Trophoblast cell (in vitro differentiated cells and primary cell): ENCODE measurements at regions not wholly inside any gene's neighbourhood (a gene's known extent, or its start where the extent isn't known, plus 50 kb on each side); places are given as distances from the start of the nearest gene placed in this dataset.
"Not testable (repeated sequence)": the region's sequence is repeated elsewhere in the genome, so short reads cannot be mapped to it uniquely, and the experiment has no call there.

Experiments used
- DNase-seq, 2 donors: peaks; one replicate each; pipeline ENCODE4 v3.0.0-alpha.2; 2016
- H2AFZ ChIP-seq: 2 replicates; pipeline ENCODE4 v1.6.1; 2013; ENCODE audit warnings: low read length, moderate library complexity, mild to moderate bottlenecking; ENCODE audit not compliant: insufficient read depth, poor library complexity
- H2AK5ac ChIP-seq: 2 replicates; pipeline ENCODE4 v1.6.1; 2013; ENCODE audit warnings: mild to moderate bottlenecking, low read length
- H2BK120ac ChIP-seq: 2 replicates; pipeline ENCODE4 v1.6.1; 2013; ENCODE audit warnings: low read length, mild to moderate bottlenecking, moderate library complexity; ENCODE audit not compliant: insufficient read depth, poor library complexity
- H2BK12ac ChIP-seq: 2 replicates; pipeline ENCODE4 v1.6.1; 2013; ENCODE audit warnings: mild to moderate bottlenecking, low read length, moderate library complexity
- H2BK5ac ChIP-seq: 2 replicates; pipeline ENCODE4 v1.6.1; 2013; ENCODE audit warnings: low read length, low read depth, moderate library complexity, mild to moderate bottlenecking; ENCODE audit not compliant: poor library complexity
- H3K14ac ChIP-seq: 2 replicates; pipeline ENCODE4 v1.6.1; 2013; ENCODE audit warnings: mild to moderate bottlenecking, low read length
- H3K18ac ChIP-seq: 2 replicates; pipeline ENCODE4 v1.6.1; 2013; ENCODE audit warnings: mild to moderate bottlenecking, low read length
- H3K23ac ChIP-seq: 2 replicates; pipeline ENCODE4 v1.6.1; 2013; ENCODE audit warnings: low read length
- H3K27ac ChIP-seq: 2 replicates; pipeline ENCODE4 v1.5.1; 2013; ENCODE audit warnings: low read depth, mild to moderate bottlenecking, inconsistent platforms, low read length, moderate library complexity
- H3K27me3 ChIP-seq: 2 replicates; pipeline ENCODE4 v1.6.1; 2013; ENCODE audit warnings: inconsistent platforms, mild to moderate bottlenecking, low read length, moderate library complexity; ENCODE audit not compliant: insufficient read depth
- H3K36me3 ChIP-seq, 2 experiments: 1 replicate in 1 of 2; 2 replicates in 1 of 2; pipeline ENCODE4 v1.6.1; 2013; ENCODE audit warnings: low read length in 2 of 2, mild to moderate bottlenecking in 2 of 2, moderate library complexity in 1 of 2; ENCODE audit not compliant: insufficient read depth in 2 of 2, control insufficient read depth in 1 of 2
- H3K4ac ChIP-seq: 2 replicates; pipeline ENCODE4 v1.6.1; 2013; ENCODE audit warnings: low read depth, mild to moderate bottlenecking, low read length, moderate library complexity
- H3K4me1 ChIP-seq, 2 experiments: 1 replicate in 1 of 2; 2 replicates in 1 of 2; pipeline ENCODE4 v1.6.1; 2013; ENCODE audit warnings: low read length in 2 of 2, mild to moderate bottlenecking in 2 of 2, moderate library complexity in 1 of 2; ENCODE audit not compliant: insufficient read depth in 2 of 2, control insufficient read depth in 1 of 2
- H3K4me2 ChIP-seq: 2 replicates; pipeline ENCODE4 v1.6.1; 2013; ENCODE audit warnings: inconsistent platforms, mild to moderate bottlenecking, low read length, moderate library complexity
- H3K4me3 ChIP-seq: 2 replicates; pipeline ENCODE4 v1.5.1; 2013; ENCODE audit warnings: mild to moderate bottlenecking, low read depth, low read length, inconsistent platforms
- H3K79me1 ChIP-seq: one replicate; pipeline ENCODE4 v1.6.1; 2013; ENCODE audit warnings: low read length
- H3K79me2 ChIP-seq: 2 replicates; pipeline ENCODE4 v1.6.1; 2013; ENCODE audit warnings: low read length, mild to moderate bottlenecking; ENCODE audit not compliant: control insufficient read depth, insufficient read depth, poor library complexity
- H3K9ac ChIP-seq: 2 replicates; pipeline ENCODE4 v1.6.1; 2013; ENCODE audit warnings: mild to moderate bottlenecking, low read length
- H3K9me3 ChIP-seq: 2 replicates; pipeline ENCODE4 v1.6.1; 2013; ENCODE audit warnings: low read depth, mild to moderate bottlenecking, control low read depth, inconsistent platforms, low read length; ENCODE audit not compliant: insufficient read depth
- H4K12ac ChIP-seq: 2 replicates; pipeline ENCODE4 v1.6.1; 2013; ENCODE audit warnings: low read depth, mild to moderate bottlenecking, low read length, moderate library complexity
- H4K8ac ChIP-seq: 2 replicates; pipeline ENCODE4 v1.6.1; 2013; ENCODE audit warnings: low read depth, mild to moderate bottlenecking, low read length, moderate library complexity
- H4K91ac ChIP-seq: one replicate; pipeline ENCODE4 v1.6.1; 2013; ENCODE audit warnings: low read depth, mild to moderate bottlenecking, low read length, moderate library complexity
- WGBS: extraction: QIAGEN DNeasy Blood & Tissue Kit; methylation state at CpG from one replicate; pipeline ENCODE4 v1.1.7; 2013; ENCODE audit warnings: missing lambda C conversion rate; ENCODE audit not compliant: insufficient read length, insufficient coverage; ENCODE audit errors: extremely low coverage; 5-methylcytosine and 5-hydroxymethylcytosine counted together

GRCh38 chr15:59762558-59762957 lies 73.4 kb upstream of the BNIP2 start:
- no peak overlapping the region for H4K8ac ChIP-seq
- H2AK5ac ChIP-seq, result no peak overlapping the region
- H3K4me2 ChIP-seq, result no peak overlapping the region
- H3K4me1 ChIP-seq, result no peaks in the 10 kb centered on the region
- H3K79me1 ChIP-seq, result no peaks in the 10 kb centered on the region
- H2BK12ac ChIP-seq, result no peak overlapping the region
- H4K12ac ChIP-seq, result no peak overlapping the region
- H3K9me3 ChIP-seq, result no peaks in the 10 kb centered on the region
- no peak overlapping the region for H3K18ac ChIP-seq
- no peaks in the 10 kb centered on the region for H3K79me2 ChIP-seq
- H2AFZ ChIP-seq, result no peak overlapping the region
- H3K14ac ChIP-seq, result no peak overlapping the region
- no peak overlapping the region for H3K23ac ChIP-seq
- H2BK120ac ChIP-seq, result no peak overlapping the region
- peak in 1 of 2 donors; percentile 10 for DNase-seq
- no CpG with 5 or more reads among the region's 3 CpGs for WGBS
- H2BK5ac ChIP-seq, result no peak overlapping the region
- no peak overlapping the region for H3K27ac ChIP-seq
- H4K91ac ChIP-seq, result no peak overlapping the region
- no peaks in the 10 kb centered on the region for H3K36me3 ChIP-seq
- H3K27me3 ChIP-seq, result no peaks in the 10 kb centered on the region
- no peak overlapping the region for H3K4ac ChIP-seq
- H3K4me3 ChIP-seq, result no peak overlapping the region
- no peak overlapping the region for H3K9ac ChIP-seq

- not testable (repeated sequence) for H3K4me2 ChIP-seq, H3K18ac ChIP-seq, H2AK5ac ChIP-seq, H3K9ac ChIP-seq, H4K12ac ChIP-seq, H2BK120ac ChIP-seq, H3K79me1 ChIP-seq, H3K14ac ChIP-seq, H4K8ac ChIP-seq, H3K36me3 ChIP-seq, H2AFZ ChIP-seq, H3K4me3 ChIP-seq, H3K4ac ChIP-seq, H2BK12ac ChIP-seq, H3K23ac ChIP-seq, H3K4me1 ChIP-seq, H3K27ac ChIP-seq, H3K27me3 ChIP-seq, H3K79me2 ChIP-seq, H3K9me3 ChIP-seq, H2BK5ac ChIP-seq, H4K91ac ChIP-seq
- no CpG with 5 or more reads among the region's 2 CpGs for WGBS
- DNase-seq, result peak; percentile 80 to 83
Measured at GRCh38 chr15:59760256-59760655, 71.1 kb upstream of the BNIP2 start.

GRCh38 chr15:59751552-59752413 lies 62.7 kb upstream of the BNIP2 start:
- no peak overlapping the region for H4K8ac ChIP-seq
- no peak overlapping the region for H3K27ac ChIP-seq
- no peak overlapping the region for H3K18ac ChIP-seq
- H3K36me3 ChIP-seq, result no peaks in the 10 kb centered on the region
- no peak overlapping the region for H4K12ac ChIP-seq
- no peak overlapping the region for H4K91ac ChIP-seq
- no peak overlapping the region for H2AK5ac ChIP-seq
- no peak overlapping the region for H2AFZ ChIP-seq
- H3K23ac ChIP-seq, result no peak overlapping the region
- H2BK120ac ChIP-seq, result no peak overlapping the region
- H3K9ac ChIP-seq, result no peak overlapping the region
- H3K4me2 ChIP-seq, result no peak overlapping the region
- no peaks in the 10 kb centered on the region for H3K27me3 ChIP-seq
- H3K79me1 ChIP-seq, result no peaks in the 10 kb centered on the region
- H2BK5ac ChIP-seq, result no peak overlapping the region
- H3K79me2 ChIP-seq, result no peaks in the 10 kb centered on the region
- H3K14ac ChIP-seq, result no peak overlapping the region
- no peak overlapping the region for H3K4me3 ChIP-seq
- peak in 1 of 2 donors; percentile 28 for DNase-seq
- no peaks in the 10 kb centered on the region for H3K9me3 ChIP-seq
- no peak overlapping the region for H2BK12ac ChIP-seq
- H3K4me1 ChIP-seq, result no peaks in the 10 kb centered on the region
- no CpG with 5 or more reads among the region's 7 CpGs for WGBS
- no peak overlapping the region for H3K4ac ChIP-seq

GRCh38 chr15:59746777-59747176 lies 57.7 kb upstream of the BNIP2 start:
- no peaks in the 10 kb centered on the region for H3K4me1 ChIP-seq
- no peak overlapping the region for H2BK5ac ChIP-seq
- H4K12ac ChIP-seq, result no peak overlapping the region
- H4K91ac ChIP-seq, result no peak overlapping the region
- H3K79me1 ChIP-seq, result no peaks in the 10 kb centered on the region
- H2BK12ac ChIP-seq, result no peak overlapping the region
- no peak overlapping the region for H2AK5ac ChIP-seq
- H3K27ac ChIP-seq, result no peak overlapping the region
- no CpG with 5 or more reads among the region's 8 CpGs for WGBS
- H3K27me3 ChIP-seq, result no peaks in the 10 kb centered on the region
- no peak overlapping the region for H3K18ac ChIP-seq
- peaks cover 1% of the 10 kb centered on the region for H3K9me3 ChIP-seq
- no peak overlapping the region for H2AFZ ChIP-seq
- H3K9ac ChIP-seq, result no peak overlapping the region
- H3K14ac ChIP-seq, result no peak overlapping the region
- no peak overlapping the region for H4K8ac ChIP-seq
- no peak overlapping the region for H2BK120ac ChIP-seq
- H3K23ac ChIP-seq, result no peak overlapping the region
- H3K4ac ChIP-seq, result no peak overlapping the region
- H3K4me3 ChIP-seq, result no peak overlapping the region
- DNase-seq, result no peak
- H3K36me3 ChIP-seq, result no peaks in the 10 kb centered on the region
- no peaks in the 10 kb centered on the region for H3K79me2 ChIP-seq
- H3K4me2 ChIP-seq, result no peak overlapping the region
